IPS-NIHi7 (cell line): ENCODE measurements at regions not wholly inside any gene's neighbourhood (a gene's known extent, or its start where the extent isn't known, plus 50 kb on each side); places are given as distances from the start of the nearest gene placed in this dataset.

ENCODE experiments used
- DNase-seq: peaks from one replicate; pipeline ENCODE4 v3.0.0; 2012; ENCODE audit warnings: mixed read lengths; ENCODE audit errors: extremely low spot score

GRCh38 chr10:2981361-2981801, 86.0 kb upstream of the PFKP start:
- DNase-seq: no peak

GRCh38 chr10:2980791-2981360, 86.5 kb upstream of the PFKP start:
- DNase-seq: no peak

- DNase-seq: no peak
These were observed 87.2 kb upstream of the PFKP start for GRCh38 chr10:2980116-2980515.

- DNase-seq: no peak
These were observed 88.0 kb upstream of the PFKP start for GRCh38 chr10:2979306-2979705.

GRCh38 chr10:2978574-2979273, 88.6 kb upstream of the PFKP start:
- no peak for DNase-seq

- peak; percentile 59 for DNase-seq
These were observed 89.2 kb upstream of the PFKP start for GRCh38 chr10:2978111-2978510.

GRCh38 chr10:2974503-2975207, 92.7 kb upstream of the PFKP start:
- no peak for DNase-seq

GRCh38 chr10:2974083-2974482, 93.3 kb upstream of the PFKP start:
- no peak for DNase-seq

GRCh38 chr10:2972810-2973209, 94.5 kb upstream of the PFKP start:
- no peak for DNase-seq

- no peak for DNase-seq
These were observed 95.1 kb upstream of the PFKP start for GRCh38 chr10:2972216-2972615.

GRCh38 chr10:2970190-2970823, 97.0 kb upstream of the PFKP start:
- no peak for DNase-seq

- DNase-seq: no peak
These were observed 98.8 kb upstream of the PFKP start for GRCh38 chr10:2968401-2969058.

GRCh38 chr10:2966134-2966533, 101.2 kb upstream of the PFKP start:
- no peak for DNase-seq

- DNase-seq: no peak
These were observed 102.6 kb upstream of the PFKP start for GRCh38 chr10:2964632-2965296.

- DNase-seq: peak; percentile 36
These were observed 103.3 kb upstream of the PFKP start for GRCh38 chr10:2963889-2964631.

- DNase-seq: no peak
These were observed 105.2 kb upstream of the PFKP start for GRCh38 chr10:2962194-2962593.

- no peak for DNase-seq
These were observed 108.7 kb upstream of the PFKP start for GRCh38 chr10:2958659-2959058.

- no peak for DNase-seq
These were observed 109.6 kb upstream of the PFKP start for GRCh38 chr10:2957785-2958184.

- DNase-seq: no peak
These were observed 112.3 kb upstream of the PFKP start for GRCh38 chr10:2955064-2955463.

- no peak for DNase-seq
These were observed 113.9 kb upstream of the PFKP start for GRCh38 chr10:2953495-2953894.
